Type B pancreatic cell (in vitro differentiated cells): ENCODE measurements at regions not wholly inside any gene's neighbourhood (a gene's known extent, or its start where the extent isn't known, plus 50 kb on each side); places are given as distances from the start of the nearest gene placed in this dataset.

Source experiments
- DNase-seq: peaks from one replicate; pipeline ENCODE4 v3.0.0; 2021; ENCODE audit warnings: mixed read lengths; ENCODE audit not compliant: unreplicated experiment; ENCODE audit errors: extremely low spot score
- H3K27ac Mint-ChIP-seq: 2 replicates; pipeline ENCODE4 v1.8.0; 2021; ENCODE audit warnings: mild to moderate bottlenecking, mixed read lengths
- H3K27me3 Mint-ChIP-seq: 2 replicates; pipeline ENCODE4 v1.8.0; 2021; ENCODE audit warnings: mixed read lengths
- H3K36me3 Mint-ChIP-seq: 2 replicates; pipeline ENCODE4 v1.8.0; 2021; ENCODE audit warnings: mixed read lengths
- H3K4me1 Mint-ChIP-seq: one replicate; pipeline ENCODE4 v1.8.0; 2021; ENCODE audit warnings: mixed read lengths; ENCODE audit not compliant: unreplicated experiment
- H3K4me3 Mint-ChIP-seq: 2 replicates; pipeline ENCODE4 v1.8.0; 2021; ENCODE audit warnings: mild to moderate bottlenecking, mixed read lengths
- H3K9me3 Mint-ChIP-seq: 2 replicates; pipeline ENCODE4 v1.8.0; 2021; ENCODE audit warnings: mixed read lengths
- CTCF ChIP-seq: fragments of 200-600 bp; sonication (generic); conservative IDR thresholded peaks from 2 replicates; pipeline ENCODE4 v1.5.0; 2021; ENCODE audit warnings: antibody characterized with exemption, mild to moderate bottlenecking

GRCh38 chr10:29957907-29958331 lies 101.5 kb downstream of the JCAD start:
- peaks cover 46% of the 10 kb centered on the region for H3K4me1 Mint-ChIP-seq
- no peak for TF ChIP-seq CTCF
- H3K4me3 Mint-ChIP-seq: peak overlapping the region; percentile 32
- DNase-seq: no peak
- H3K36me3 Mint-ChIP-seq: peaks cover 5% of the 10 kb centered on the region
- peak overlapping the region; percentile 77 for H3K27ac Mint-ChIP-seq
- peaks cover 4% of the 10 kb centered on the region for H3K9me3 Mint-ChIP-seq
- H3K27me3 Mint-ChIP-seq: no peaks in the 10 kb centered on the region

- H3K27me3 Mint-ChIP-seq: no peaks in the 10 kb centered on the region
- TF ChIP-seq CTCF: no peak
- no peak for DNase-seq
- H3K4me1 Mint-ChIP-seq: peaks cover 46% of the 10 kb centered on the region
- H3K36me3 Mint-ChIP-seq: peaks cover 8% of the 10 kb centered on the region
- peak overlapping the region; percentile 77 for H3K27ac Mint-ChIP-seq
- H3K9me3 Mint-ChIP-seq: peaks cover 8% of the 10 kb centered on the region
- H3K4me3 Mint-ChIP-seq: no peak overlapping the region
Observed at GRCh38 chr10:29957236-29957635, 102.2 kb downstream of the JCAD start.

GRCh38 chr10:29956335-29956924 lies 103.0 kb downstream of the JCAD start:
- peaks cover 9% of the 10 kb centered on the region for H3K9me3 Mint-ChIP-seq
- H3K27me3 Mint-ChIP-seq: no peaks in the 10 kb centered on the region
- H3K27ac Mint-ChIP-seq: peak overlapping the region; percentile 34
- TF ChIP-seq CTCF: no peak
- H3K4me1 Mint-ChIP-seq: peaks cover 44% of the 10 kb centered on the region
- DNase-seq: no peak
- H3K4me3 Mint-ChIP-seq: no peak overlapping the region
- H3K36me3 Mint-ChIP-seq: peaks cover 8% of the 10 kb centered on the region

GRCh38 chr10:29955329-29955935 lies 104.0 kb downstream of the JCAD start:
- Mint-ChIP-seq H3K27me3 (no peaks in the 10 kb centered on the region), H3K27ac (no peak overlapping the region), H3K4me1 (peaks cover 46% of the 10 kb centered on the region), H3K9me3 (peaks cover 9% of the 10 kb centered on the region), H3K36me3 (peaks cover 8% of the 10 kb centered on the region), H3K4me3 (no peak overlapping the region)
- DNase-seq: no peak
- no peak for TF ChIP-seq CTCF

- H3K4me3 Mint-ChIP-seq: no peak overlapping the region
- peaks cover 34% of the 10 kb centered on the region for H3K4me1 Mint-ChIP-seq
- H3K9me3 Mint-ChIP-seq: peaks cover 14% of the 10 kb centered on the region
- TF ChIP-seq CTCF: no peak
- H3K27me3 Mint-ChIP-seq: no peaks in the 10 kb centered on the region
- peak overlapping the region; percentile 57 for H3K27ac Mint-ChIP-seq
- peaks cover 5% of the 10 kb centered on the region for H3K36me3 Mint-ChIP-seq
- DNase-seq: no peak
Observed at GRCh38 chr10:29951441-29951931, 107.9 kb downstream of the JCAD start.
